Endothelial cell (in vitro differentiated cells): ENCODE measurements at regions not wholly inside any gene's neighbourhood (a gene's known extent, or its start where the extent isn't known, plus 50 kb on each side); places are given as distances from the start of the nearest gene placed in this dataset.

Source experiments
- DNase-seq: peaks from one replicate; pipeline ENCODE4 v3.0.0; 2021; ENCODE audit warnings: low spot score
- H3K27ac Mint-ChIP-seq: one replicate; pipeline ENCODE4 v1.8.0; 2021; ENCODE audit warnings: mixed read lengths, inconsistent platforms; ENCODE audit not compliant: unreplicated experiment
- H3K27me3 Mint-ChIP-seq: one replicate; pipeline ENCODE4 v1.8.0; 2021; ENCODE audit warnings: mild to moderate bottlenecking, moderate library complexity, mixed read lengths, inconsistent platforms; ENCODE audit not compliant: unreplicated experiment
- H3K36me3 Mint-ChIP-seq: one replicate; pipeline ENCODE4 v1.8.0; 2021; ENCODE audit warnings: mild to moderate bottlenecking, low read depth, mixed read lengths, inconsistent platforms; ENCODE audit not compliant: unreplicated experiment
- H3K4me1 Mint-ChIP-seq: one replicate; pipeline ENCODE4 v1.8.0; 2021; ENCODE audit warnings: mild to moderate bottlenecking, mixed read lengths, inconsistent platforms; ENCODE audit not compliant: unreplicated experiment
- H3K4me3 Mint-ChIP-seq: one replicate; pipeline ENCODE4 v1.8.0; 2021; ENCODE audit warnings: mild to moderate bottlenecking, mixed read lengths, inconsistent platforms; ENCODE audit not compliant: unreplicated experiment
- H3K9me3 Mint-ChIP-seq: one replicate; pipeline ENCODE4 v1.8.0; 2021; ENCODE audit warnings: mixed read lengths, inconsistent platforms; ENCODE audit not compliant: unreplicated experiment
- TF ChIP-seq, protein P1 (sequence below): fragments of 200-600 bp; sonication (generic); IDR thresholded peaks from one replicate; pipeline ENCODE4 v1.5.0; 2021; ENCODE audit warnings: antibody characterized with exemption; ENCODE audit not compliant: unreplicated experiment

DNA sequence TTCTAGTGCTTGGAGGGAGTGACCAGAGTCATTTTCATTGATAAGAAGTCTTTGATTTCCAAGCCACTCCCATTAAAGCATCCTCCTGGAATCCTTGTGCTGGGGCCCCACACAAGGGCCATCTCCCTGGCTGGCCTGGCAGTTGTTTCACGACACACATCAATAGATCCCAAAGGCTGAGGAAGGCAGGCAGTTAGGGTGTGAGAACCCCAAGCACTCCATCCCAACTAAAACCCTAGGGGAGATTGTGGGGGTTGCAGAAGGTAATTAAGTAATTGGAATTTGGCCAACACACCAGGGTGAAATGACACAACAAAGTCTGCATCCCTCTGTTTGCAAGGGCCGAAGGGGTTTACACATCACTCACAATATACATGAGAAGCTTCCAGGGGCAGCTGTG is 578.1 kb upstream of the SYT4 start:
- H3K27ac Mint-ChIP-seq = no peak overlapping the region
- DNase-seq = no peak
- no peaks in the 10 kb centered on the region for H3K27me3 Mint-ChIP-seq
- no peak overlapping the region for H3K4me3 Mint-ChIP-seq
- no peaks in the 10 kb centered on the region for H3K36me3 Mint-ChIP-seq
- no peaks in the 10 kb centered on the region for H3K9me3 Mint-ChIP-seq
- H3K4me1 Mint-ChIP-seq = no peaks in the 10 kb centered on the region
- TF ChIP-seq, protein P1, sequence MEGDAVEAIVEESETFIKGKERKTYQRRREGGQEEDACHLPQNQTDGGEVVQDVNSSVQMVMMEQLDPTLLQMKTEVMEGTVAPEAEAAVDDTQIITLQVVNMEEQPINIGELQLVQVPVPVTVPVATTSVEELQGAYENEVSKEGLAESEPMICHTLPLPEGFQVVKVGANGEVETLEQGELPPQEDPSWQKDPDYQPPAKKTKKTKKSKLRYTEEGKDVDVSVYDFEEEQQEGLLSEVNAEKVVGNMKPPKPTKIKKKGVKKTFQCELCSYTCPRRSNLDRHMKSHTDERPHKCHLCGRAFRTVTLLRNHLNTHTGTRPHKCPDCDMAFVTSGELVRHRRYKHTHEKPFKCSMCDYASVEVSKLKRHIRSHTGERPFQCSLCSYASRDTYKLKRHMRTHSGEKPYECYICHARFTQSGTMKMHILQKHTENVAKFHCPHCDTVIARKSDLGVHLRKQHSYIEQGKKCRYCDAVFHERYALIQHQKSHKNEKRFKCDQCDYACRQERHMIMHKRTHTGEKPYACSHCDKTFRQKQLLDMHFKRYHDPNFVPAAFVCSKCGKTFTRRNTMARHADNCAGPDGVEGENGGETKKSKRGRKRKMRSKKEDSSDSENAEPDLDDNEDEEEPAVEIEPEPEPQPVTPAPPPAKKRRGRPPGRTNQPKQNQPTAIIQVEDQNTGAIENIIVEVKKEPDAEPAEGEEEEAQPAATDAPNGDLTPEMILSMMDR = no peak

DNA sequence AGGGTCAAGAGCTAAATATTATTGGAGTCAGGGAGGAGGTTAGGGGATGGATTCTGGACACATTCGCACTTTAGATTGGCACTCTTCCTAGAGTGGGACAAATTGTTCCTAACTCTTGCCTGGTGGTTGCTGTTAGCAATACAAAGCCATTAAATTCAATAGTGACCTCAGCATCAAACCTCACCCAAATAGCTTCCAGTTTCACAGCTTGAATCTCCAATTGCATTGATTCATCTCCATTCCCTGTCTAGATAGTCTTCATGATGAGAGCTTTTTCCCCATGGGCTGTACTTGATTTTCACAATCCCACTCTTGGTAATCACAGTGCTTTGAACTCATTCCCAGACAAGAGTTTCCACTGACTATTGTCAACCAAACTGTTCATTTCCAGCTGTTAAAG is 585.9 kb upstream of the SYT4 start:
- no peak overlapping the region for H3K4me3 Mint-ChIP-seq
- TF ChIP-seq, protein P1 = no peak
- no peaks in the 10 kb centered on the region for H3K27me3 Mint-ChIP-seq
- H3K9me3 Mint-ChIP-seq = no peaks in the 10 kb centered on the region
- H3K36me3 Mint-ChIP-seq = no peaks in the 10 kb centered on the region
- no peaks in the 10 kb centered on the region for H3K4me1 Mint-ChIP-seq
- no peak overlapping the region for H3K27ac Mint-ChIP-seq
- DNase-seq = no peak

DNA sequence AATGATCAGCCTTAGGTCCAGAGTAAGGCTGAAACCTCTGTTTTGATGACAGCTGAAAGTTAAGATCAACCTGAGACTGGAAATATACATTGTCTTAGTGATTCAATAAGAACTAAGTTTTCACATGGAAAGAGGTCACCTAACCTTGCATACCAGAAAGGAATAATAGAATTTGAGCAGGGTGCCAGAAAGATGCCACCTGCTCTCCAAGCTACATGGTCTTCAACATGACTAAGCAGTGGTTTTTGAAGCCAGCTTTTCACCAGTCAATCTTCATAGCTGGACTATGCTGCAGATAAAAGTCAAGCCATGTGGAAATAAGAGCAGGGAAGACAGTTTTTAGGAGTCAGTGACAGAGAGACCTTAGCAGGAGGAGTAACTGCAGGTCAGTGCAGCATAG is 589.4 kb upstream of the SYT4 start:
- no peak overlapping the region for H3K27ac Mint-ChIP-seq
- H3K36me3 Mint-ChIP-seq = no peaks in the 10 kb centered on the region
- H3K9me3 Mint-ChIP-seq = no peaks in the 10 kb centered on the region
- H3K4me3 Mint-ChIP-seq = no peak overlapping the region
- no peaks in the 10 kb centered on the region for H3K27me3 Mint-ChIP-seq
- DNase-seq = no peak
- H3K4me1 Mint-ChIP-seq = no peaks in the 10 kb centered on the region
- TF ChIP-seq, protein P1 = no peak

DNA sequence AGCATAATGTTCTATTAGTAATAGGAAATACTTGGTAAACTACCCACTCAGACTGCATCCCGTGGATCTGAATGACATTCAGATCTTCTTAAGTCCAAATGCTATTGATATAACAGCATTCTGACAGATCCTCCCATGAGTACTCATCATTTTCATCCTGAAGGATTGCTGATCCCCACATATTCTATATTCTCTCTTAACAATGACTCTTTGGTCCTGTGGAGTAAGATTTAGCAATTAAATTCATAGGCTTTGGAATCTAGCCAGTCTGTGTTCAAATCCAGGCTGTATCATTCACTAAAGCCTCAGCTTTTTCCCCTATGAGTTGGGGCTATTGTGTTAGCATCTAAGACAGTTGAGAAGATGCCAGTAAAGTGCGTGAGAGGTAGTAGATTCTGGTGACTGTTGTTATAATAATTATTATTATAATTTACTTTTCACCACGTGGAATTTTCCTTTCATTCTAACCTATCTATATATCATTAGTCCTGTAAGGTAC is 591.3 kb upstream of the SYT4 start:
- Mint-ChIP-seq H3K4me1 (no peaks in the 10 kb centered on the region), H3K27ac (no peak overlapping the region), H3K9me3 (no peaks in the 10 kb centered on the region), H3K36me3 (no peaks in the 10 kb centered on the region), H3K4me3 (no peak overlapping the region), H3K27me3 (no peaks in the 10 kb centered on the region)
- DNase-seq = no peak
- TF ChIP-seq, protein P1 = no peak

DNA sequence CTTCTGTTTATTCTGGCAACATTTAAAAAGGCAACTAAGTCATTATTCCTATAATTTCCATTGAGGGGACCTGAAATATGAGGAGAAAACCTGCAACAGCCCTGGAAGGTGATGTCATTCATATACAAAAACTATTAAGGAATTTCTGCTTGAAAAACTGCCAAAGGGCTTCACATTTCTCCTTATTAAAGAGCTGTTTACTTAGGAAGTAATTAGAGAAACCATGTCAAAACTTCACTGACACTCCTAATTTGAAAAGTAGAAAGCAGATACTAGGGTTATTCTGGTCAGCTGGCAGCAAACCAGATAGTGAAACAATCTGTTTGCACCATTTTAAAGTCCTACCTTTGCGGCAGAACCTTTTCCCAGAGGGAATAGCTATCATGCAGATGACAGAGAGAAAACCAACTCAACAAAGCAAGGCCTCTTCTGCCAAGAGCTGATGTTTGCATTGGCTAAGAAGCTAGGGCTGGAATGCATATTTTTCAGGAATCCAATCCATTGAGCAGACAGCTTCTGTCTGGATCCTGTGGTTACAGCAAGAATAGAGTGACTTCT is 592.2 kb upstream of the SYT4 start:
- H3K4me3 Mint-ChIP-seq = no peak overlapping the region
- no peaks in the 10 kb centered on the region for H3K27me3 Mint-ChIP-seq
- no peaks in the 10 kb centered on the region for H3K36me3 Mint-ChIP-seq
- no peak overlapping the region for H3K27ac Mint-ChIP-seq
- H3K4me1 Mint-ChIP-seq = no peaks in the 10 kb centered on the region
- H3K9me3 Mint-ChIP-seq = no peaks in the 10 kb centered on the region
- TF ChIP-seq, protein P1 = no peak
- no peak for DNase-seq
